ENCODE measurements at regions not wholly inside any gene's neighbourhood (a gene's known extent, or its start where the extent isn't known, plus 50 kb on each side); places are given as distances from the start of the nearest gene placed in this dataset.

DNA sequence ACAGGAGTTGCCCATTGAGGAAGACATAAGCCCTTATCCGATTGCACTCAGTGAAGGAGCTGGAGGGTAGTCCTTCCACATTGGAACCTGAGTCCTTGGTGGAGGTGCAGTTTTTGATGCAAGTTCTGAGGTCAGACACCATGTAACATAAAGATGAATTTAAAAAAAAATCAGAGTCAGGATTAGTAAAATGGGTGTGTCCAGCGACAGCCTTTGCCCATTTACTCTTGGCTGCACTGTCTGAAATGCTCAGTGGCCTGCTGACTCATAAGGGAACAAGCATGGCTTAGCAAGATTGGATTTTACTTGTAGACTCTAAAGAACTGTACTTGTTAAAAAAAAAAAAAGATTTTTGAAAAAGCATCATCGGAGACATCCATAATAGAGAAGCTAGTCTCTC lies 241.1 kb upstream of the TOPAZ1 start:
- DNase-seq (ENCODE audit: low read depth), result no peak

DNA sequence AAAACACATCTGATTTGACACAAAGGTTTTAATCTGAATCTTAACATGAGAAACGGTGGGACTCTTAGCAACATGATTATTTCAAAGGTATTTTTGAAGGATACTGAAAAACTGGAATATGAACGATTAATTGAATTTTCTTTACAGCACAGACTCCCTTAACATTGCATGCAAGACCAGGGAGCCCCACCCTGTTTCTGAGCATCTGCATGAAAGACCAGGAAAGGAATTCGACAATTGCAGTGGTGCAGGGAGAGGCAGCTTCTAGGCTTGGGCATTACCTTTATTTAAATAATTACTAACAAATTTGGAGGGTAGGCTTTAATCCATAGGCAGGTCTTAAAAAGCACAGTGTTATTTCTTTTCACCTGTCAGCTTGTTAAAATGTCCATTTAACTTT lies 240.6 kb upstream of the TOPAZ1 start:
- H3K4me3 ChIP-seq (replicated peaks; ENCODE audit: low read depth, low read length), result no peak overlapping the region
- DNase-seq (ENCODE audit: low read depth), result no peak

More for the DNA sequence above, 241.1 kb upstream of the TOPAZ1 start:
- TF ChIP-seq, protein P1, sequence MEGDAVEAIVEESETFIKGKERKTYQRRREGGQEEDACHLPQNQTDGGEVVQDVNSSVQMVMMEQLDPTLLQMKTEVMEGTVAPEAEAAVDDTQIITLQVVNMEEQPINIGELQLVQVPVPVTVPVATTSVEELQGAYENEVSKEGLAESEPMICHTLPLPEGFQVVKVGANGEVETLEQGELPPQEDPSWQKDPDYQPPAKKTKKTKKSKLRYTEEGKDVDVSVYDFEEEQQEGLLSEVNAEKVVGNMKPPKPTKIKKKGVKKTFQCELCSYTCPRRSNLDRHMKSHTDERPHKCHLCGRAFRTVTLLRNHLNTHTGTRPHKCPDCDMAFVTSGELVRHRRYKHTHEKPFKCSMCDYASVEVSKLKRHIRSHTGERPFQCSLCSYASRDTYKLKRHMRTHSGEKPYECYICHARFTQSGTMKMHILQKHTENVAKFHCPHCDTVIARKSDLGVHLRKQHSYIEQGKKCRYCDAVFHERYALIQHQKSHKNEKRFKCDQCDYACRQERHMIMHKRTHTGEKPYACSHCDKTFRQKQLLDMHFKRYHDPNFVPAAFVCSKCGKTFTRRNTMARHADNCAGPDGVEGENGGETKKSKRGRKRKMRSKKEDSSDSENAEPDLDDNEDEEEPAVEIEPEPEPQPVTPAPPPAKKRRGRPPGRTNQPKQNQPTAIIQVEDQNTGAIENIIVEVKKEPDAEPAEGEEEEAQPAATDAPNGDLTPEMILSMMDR (IDR thresholded peaks at IDR 0.05; ENCODE audit: low read length, missing control alignments), result no peak
- no peak overlapping the region for H3K4me3 ChIP-seq (replicated peaks; ENCODE audit: low read depth, low read length)

DNA sequence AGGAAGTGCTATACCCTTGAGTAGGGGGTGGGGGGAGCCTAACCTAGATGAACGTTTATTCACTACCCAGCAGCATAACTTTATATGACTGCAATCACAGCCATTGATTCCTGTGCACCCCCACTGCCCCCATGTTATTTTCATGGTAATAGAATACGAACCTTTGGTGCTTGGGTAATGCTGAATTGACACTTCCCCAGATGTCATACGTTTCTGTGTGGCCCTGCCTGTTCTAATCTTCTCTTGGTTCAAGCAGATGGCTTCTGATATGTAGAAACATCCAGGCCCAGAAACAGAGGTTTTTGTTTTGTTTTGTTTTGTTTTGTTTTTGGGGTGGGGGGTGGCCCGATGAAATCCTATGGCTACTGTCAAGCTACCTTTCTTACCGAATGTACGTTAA lies 237.9 kb upstream of the TOPAZ1 start:
- DNase-seq (ENCODE audit: low read depth), result no peak
- TF ChIP-seq, protein P1 (IDR thresholded peaks at IDR 0.05; ENCODE audit: low read length, missing control alignments), result no peak
- no peak overlapping the region for H3K4me3 ChIP-seq (replicated peaks; ENCODE audit: low read depth, low read length)

More for the DNA sequence above, 240.6 kb upstream of the TOPAZ1 start:
- TF ChIP-seq, protein P1 (IDR thresholded peaks at IDR 0.05; ENCODE audit: low read length, missing control alignments), result no peak

DNA sequence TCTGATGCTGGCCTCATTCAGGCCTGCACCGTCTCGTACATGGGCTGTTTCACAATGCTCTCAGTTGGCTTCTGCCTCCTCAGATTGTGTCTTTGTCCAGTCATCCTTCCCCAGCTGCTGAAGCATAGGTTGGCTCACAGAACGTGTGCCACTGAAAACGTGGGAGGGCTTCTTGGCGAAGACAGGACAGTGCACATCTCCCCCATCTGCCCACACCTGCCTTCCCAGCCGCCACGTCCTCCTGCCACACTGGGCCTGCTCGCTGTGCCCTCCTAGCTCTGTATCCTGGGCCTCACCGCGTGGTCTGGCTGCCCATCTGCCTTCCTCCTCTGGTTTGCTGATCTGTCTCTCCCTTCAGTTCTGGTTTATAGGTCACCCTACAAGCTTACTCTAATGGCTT lies 230.0 kb upstream of the TOPAZ1 start:
- H3K4me3 ChIP-seq (replicated peaks; ENCODE audit: low read depth, low read length), result no peak overlapping the region
- no peak for DNase-seq (ENCODE audit: low read depth)
- TF ChIP-seq, protein P1 (IDR thresholded peaks at IDR 0.05; ENCODE audit: low read length, missing control alignments), result no peak

DNA sequence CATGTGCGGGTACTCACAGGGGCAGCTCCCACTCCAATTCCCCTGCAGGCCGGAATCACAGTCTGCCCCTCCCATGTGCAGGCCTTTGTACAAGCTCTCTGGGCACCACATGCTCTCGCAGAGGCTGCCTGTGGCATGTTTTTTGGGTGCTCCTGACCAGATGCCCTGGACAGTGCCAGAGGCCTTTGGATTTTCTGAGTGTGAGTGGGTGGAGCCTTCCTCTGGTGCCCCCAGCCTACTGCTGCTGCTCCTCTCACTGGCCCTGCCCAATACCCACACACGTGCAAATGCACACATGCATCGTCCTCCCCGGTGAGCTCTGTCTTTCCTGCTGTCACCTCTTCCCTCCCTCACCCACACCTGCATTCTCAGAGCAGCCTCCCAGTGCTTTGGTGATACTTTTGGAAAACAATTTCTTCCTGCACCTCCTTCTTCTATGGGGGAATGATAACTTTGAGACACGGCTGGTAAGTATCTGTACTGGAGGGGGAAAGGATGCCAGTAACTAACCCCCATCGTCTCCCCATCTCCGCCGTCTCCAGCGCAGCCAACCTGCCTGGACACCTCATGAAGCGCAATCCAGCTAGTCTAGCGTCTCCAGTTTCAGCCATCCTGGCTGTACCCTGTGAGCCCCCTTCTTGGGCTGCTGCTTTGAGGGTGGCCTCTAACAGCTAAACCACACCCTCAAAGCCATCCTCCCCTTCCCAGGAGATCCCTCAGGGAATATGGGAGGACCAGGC lies 229.4 kb upstream of the TOPAZ1 start:
- no peak for DNase-seq (ENCODE audit: low read depth)
- H3K4me3 ChIP-seq (replicated peaks; ENCODE audit: low read depth, low read length), result no peak overlapping the region
- TF ChIP-seq, protein P1 (IDR thresholded peaks at IDR 0.05; ENCODE audit: low read length, missing control alignments), result no peak

DNA sequence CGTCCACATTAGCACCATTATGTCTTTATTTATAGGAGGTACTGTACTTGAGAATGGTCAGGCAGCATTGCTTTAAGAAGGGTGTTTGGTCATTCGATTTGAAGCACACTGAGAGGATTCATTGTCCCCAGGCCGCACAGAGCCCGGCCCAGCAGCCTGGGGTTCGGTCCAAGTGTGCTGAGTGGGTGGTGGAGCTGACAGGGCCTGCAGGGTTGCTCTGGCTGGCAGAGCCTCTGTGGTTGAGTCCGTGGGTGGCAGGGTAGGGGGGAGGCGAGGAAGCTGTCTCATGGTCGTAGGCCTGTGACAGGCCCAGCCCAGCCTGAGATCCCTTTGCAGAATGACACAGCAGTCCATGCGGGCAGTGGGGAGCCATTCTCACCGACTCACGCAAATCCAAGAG lies 227.7 kb upstream of the TOPAZ1 start:
- H3K4me3 ChIP-seq (replicated peaks; ENCODE audit: low read depth, low read length), result no peak overlapping the region
- TF ChIP-seq, protein P1 (IDR thresholded peaks at IDR 0.05; ENCODE audit: low read length, missing control alignments), result no peak
- no peak for DNase-seq (ENCODE audit: low read depth)

DNA sequence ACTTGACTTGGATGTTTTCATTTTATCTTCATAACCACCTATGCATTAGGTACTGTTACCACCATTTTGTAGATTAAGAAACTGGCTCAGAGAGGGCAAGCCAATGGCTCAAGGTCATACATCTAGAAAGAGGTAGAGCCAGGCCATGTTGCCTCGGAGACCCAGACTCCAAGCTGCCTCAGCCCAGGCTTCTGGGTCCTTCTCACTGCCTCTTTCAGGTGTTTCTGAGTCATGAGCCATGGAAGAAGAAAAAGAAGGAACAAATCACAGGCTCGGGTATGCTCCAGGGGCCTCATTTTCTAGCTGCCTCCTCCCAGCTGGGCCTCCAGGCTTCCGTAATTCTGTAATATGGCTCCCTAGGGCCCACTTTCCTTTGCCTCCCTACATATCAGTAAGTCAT lies 226.5 kb upstream of the TOPAZ1 start:
- no peak overlapping the region for H3K4me3 ChIP-seq (replicated peaks; ENCODE audit: low read depth, low read length)
- TF ChIP-seq, protein P1 (IDR thresholded peaks at IDR 0.05; ENCODE audit: low read length, missing control alignments), result no peak
- DNase-seq (ENCODE audit: low read depth), result no peak

Data from fibroblast of pulmonary artery (primary cell).